Common myeloid progenitor, CD34-positive (primary cell): ENCODE measurements at regions not wholly inside any gene's neighbourhood (a gene's known extent, or its start where the extent isn't known, plus 50 kb on each side); places are given as distances from the start of the nearest gene placed in this dataset.
"Not testable (repeated sequence)": the region's sequence is repeated elsewhere in the genome, so short reads cannot be mapped to it uniquely, and the experiment has no call there.

Source experiments
- CTCF ChIA-PET: fragments of 350-600 bp; sonication (Branson Sonifier 250); formaldehyde crosslinking; loops from one replicate; lab custom pipeline; 2021; ENCODE audit warnings: antibody characterized with exemption; lab: Charles Lee
- POLR2A ChIA-PET: fragments of 350-600 bp; sonication (Branson Sonifier 250); formaldehyde crosslinking; loops from one replicate; lab custom pipeline; 2021; ENCODE audit warnings: antibody characterized with exemption; lab: Charles Lee
- DNase-seq, 3 donors: peaks; one replicate each; pipeline versions ENCODE4 v3.0.0 to v3.0.0-alpha.2; 2013
- H3K27ac ChIP-seq, 2 experiments: 1 replicate in 1 of 2; 2 replicates in 1 of 2; pipeline ENCODE4 v1.7.0; 2013; ENCODE audit warnings: inconsistent platforms in 2 of 2, low read length in 2 of 2, mild to moderate bottlenecking in 2 of 2, low read depth in 1 of 2, moderate library complexity in 1 of 2; ENCODE audit not compliant: severe bottlenecking in 2 of 2, insufficient read depth in 1 of 2, poor library complexity in 1 of 2
- H3K27me3 ChIP-seq, 5 experiments: replicated peaks in 2 of 5; 1 replicate in 3 of 5; 2 replicates in 2 of 5; pipeline versions ENCODE4 v1.6.1 to v1.7.0; 2013; ENCODE audit warnings: low read length in 4 of 5, mild to moderate bottlenecking in 2 of 5, moderate library complexity in 2 of 5, inconsistent platforms in 1 of 5; ENCODE audit not compliant: insufficient read depth in 5 of 5, control insufficient read depth in 4 of 5
- H3K36me3 ChIP-seq, 4 experiments: 1 replicate in 2 of 4; 2 replicates in 2 of 4; pipeline versions ENCODE4 v1.6.1 to v1.7.0; 2013; ENCODE audit warnings: low read length in 3 of 4, control low read depth in 1 of 4, mild to moderate bottlenecking in 1 of 4; ENCODE audit not compliant: control insufficient read depth in 4 of 4, insufficient read depth in 4 of 4
- H3K4me1 ChIP-seq, 4 experiments: 1 replicate in 3 of 4; 2 replicates in 1 of 4; pipeline versions ENCODE4 v1.6.1 to v1.7.1; 2013; ENCODE audit warnings: low read length in 3 of 4, mild to moderate bottlenecking in 3 of 4, control low read depth in 1 of 4, inconsistent platforms in 1 of 4, moderate library complexity in 1 of 4; ENCODE audit not compliant: control insufficient read depth in 4 of 4, insufficient read depth in 4 of 4; ENCODE audit errors: control extremely low read depth in 1 of 4
- H3K4me3 ChIP-seq, 7 experiments: 1 replicate in 4 of 7; 2 replicates in 3 of 7; pipeline versions ENCODE4 v1.5.1 to v1.7.0; 2013; ENCODE audit warnings: mild to moderate bottlenecking in 7 of 7, low read length in 6 of 7, moderate library complexity in 6 of 7, inconsistent platforms in 2 of 7, low read depth in 2 of 7, control low read depth in 1 of 7; ENCODE audit not compliant: insufficient read depth in 4 of 7, control insufficient read depth in 1 of 7; ENCODE audit errors: extremely low read depth in 1 of 7
- H3K9me3 ChIP-seq, 5 experiments: 1 replicate in 4 of 5; 2 replicates in 1 of 5; pipeline versions ENCODE4 v1.6.1 to v1.7.1; 2013; ENCODE audit warnings: low read length in 4 of 5, mild to moderate bottlenecking in 2 of 5, inconsistent platforms in 1 of 5, low read depth in 1 of 5, moderate library complexity in 1 of 5; ENCODE audit not compliant: control insufficient read depth in 4 of 5, insufficient read depth in 2 of 5; ENCODE audit errors: control extremely low read depth in 1 of 5
- WGBS: methylation state at CpG from one replicate; pipeline ENCODE4 v1.1.5; 2013; ENCODE audit not compliant: insufficient coverage; 5-methylcytosine and 5-hydroxymethylcytosine counted together

GRCh38 chrX:92278556-92278955 is 499.4 kb downstream of the PCDH11X start:
- H3K9me3 ChIP-seq, H3K36me3 ChIP-seq, H3K4me1 ChIP-seq, POLR2A ChIA-PET, H3K4me3 ChIP-seq, CTCF ChIA-PET, H3K27ac ChIP-seq, H3K27me3 ChIP-seq, DNase-seq: not testable (repeated sequence)
- 96% methylated on average over 5 of the region's 7 CpGs for WGBS

- H3K36me3 ChIP-seq, CTCF ChIA-PET, DNase-seq, H3K4me1 ChIP-seq, H3K27me3 ChIP-seq, H3K27ac ChIP-seq, POLR2A ChIA-PET, H3K4me3 ChIP-seq, H3K9me3 ChIP-seq: not testable (repeated sequence)
- WGBS, result no CpG with 5 or more reads among the region's 2 CpGs
Observed at GRCh38 chrX:92280347-92280746, 501.2 kb downstream of the PCDH11X start.

- DNase-seq, result no peak
- Histone ChIP-seq H3K36me3 (no peaks in the 10 kb centered on the region), H3K27me3 (no peaks in the 10 kb centered on the region), H3K27ac (no peak overlapping the region), H3K4me1 (no peaks in the 10 kb centered on the region), H3K4me3 (no peak overlapping the region), H3K9me3 (no peaks in the 10 kb centered on the region)
- CTCF ChIA-PET, result no interaction called here
- no CpG with 5 or more reads among the region's 3 CpGs for WGBS
- POLR2A ChIA-PET, result no interaction called here
Observed at GRCh38 chrX:92283308-92283707, 504.1 kb downstream of the PCDH11X start.

- POLR2A ChIA-PET, H3K4me3 ChIP-seq, H3K27me3 ChIP-seq, H3K9me3 ChIP-seq, H3K27ac ChIP-seq, DNase-seq, H3K36me3 ChIP-seq, H3K4me1 ChIP-seq, CTCF ChIA-PET: not testable (repeated sequence)
- no CpG with 5 or more reads among the region's 3 CpGs for WGBS
Observed at GRCh38 chrX:92298067-92298466, 518.9 kb downstream of the PCDH11X start.

- CTCF ChIA-PET, H3K27ac ChIP-seq, H3K27me3 ChIP-seq, POLR2A ChIA-PET, H3K9me3 ChIP-seq, H3K36me3 ChIP-seq, H3K4me1 ChIP-seq, DNase-seq, H3K4me3 ChIP-seq: not testable (repeated sequence)
- 90% methylated on average over 2 of the region's 5 CpGs for WGBS
Observed at GRCh38 chrX:92333194-92333593, 554.0 kb downstream of the PCDH11X start.

- DNase-seq, H3K4me3 ChIP-seq, H3K36me3 ChIP-seq, H3K4me1 ChIP-seq, POLR2A ChIA-PET, H3K27me3 ChIP-seq, CTCF ChIA-PET, H3K27ac ChIP-seq, H3K9me3 ChIP-seq: not testable (repeated sequence)
- WGBS, result 95% methylated on average over 3 of the region's 6 CpGs
Observed at GRCh38 chrX:92351065-92351464, 571.9 kb downstream of the PCDH11X start.

GRCh38 chrX:92351511-92351910 is 572.3 kb downstream of the PCDH11X start:
- H3K36me3 ChIP-seq, result no peaks in the 10 kb centered on the region
- WGBS, result no CpG with 5 or more reads among the region's 2 CpGs
- ChIA-PET CTCF (no interaction called here), POLR2A (no interaction called here)
- no peaks in the 10 kb centered on the region for H3K4me1 ChIP-seq
- no peak overlapping the region for H3K27ac ChIP-seq
- no peak overlapping the region for H3K4me3 ChIP-seq
- no peak for DNase-seq
- no peaks in the 10 kb centered on the region for H3K9me3 ChIP-seq
- H3K27me3 ChIP-seq, result no peaks in the 10 kb centered on the region
